HG03066 (cell line): ENCODE measurements at regions not wholly inside any gene's neighbourhood (a gene's known extent, or its start where the extent isn't known, plus 50 kb on each side); places are given as distances from the start of the nearest gene placed in this dataset.
"Not testable (repeated sequence)": the region's sequence is repeated elsewhere in the genome, so short reads cannot be mapped to it uniquely, and the experiment has no call there.

Experiments
- ATAC-seq: cut with Tn5 transposase; IDR thresholded peaks from one replicate; pipeline ENCODE4 v1.9.1; 2021; ENCODE audit warnings: low read depth; ENCODE audit not compliant: unreplicated experiment

- no peak for ATAC-seq
These were observed 166.8 kb upstream of the CARMIL1 start for GRCh38 chr6:25112322-25112773.

GRCh38 chr6:25113436-25113835 is 165.7 kb upstream of the CARMIL1 start:
- no peak for ATAC-seq

DNA sequence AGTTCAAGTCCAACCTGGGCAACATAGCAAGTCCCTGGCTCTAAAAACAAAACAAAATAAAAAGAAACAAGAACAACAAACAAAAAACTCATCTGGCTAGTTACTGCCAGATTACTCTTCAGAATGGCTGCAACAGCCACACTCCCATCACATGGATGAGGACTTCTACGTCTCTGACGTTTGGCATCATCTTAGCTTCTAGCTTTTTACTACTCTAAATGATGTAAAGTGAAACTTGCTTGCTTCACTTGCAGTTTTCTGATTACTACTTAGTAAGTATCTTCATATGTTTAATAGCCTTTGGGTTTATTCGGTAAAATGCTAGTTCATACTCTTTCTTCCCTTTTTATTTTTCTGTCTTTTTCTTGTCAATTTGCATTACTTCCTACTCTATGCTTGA is 161.1 kb upstream of the CARMIL1 start:
- no peak for ATAC-seq

GRCh38 chr6:25121186-25121585 is 158.0 kb upstream of the CARMIL1 start:
- ATAC-seq = no peak

- ATAC-seq = no peak
These were observed 157.2 kb upstream of the CARMIL1 start for GRCh38 chr6:25122001-25122400.

- no peak for ATAC-seq
These were observed 156.4 kb upstream of the CARMIL1 start for GRCh38 chr6:25122622-25123237.

DNA sequence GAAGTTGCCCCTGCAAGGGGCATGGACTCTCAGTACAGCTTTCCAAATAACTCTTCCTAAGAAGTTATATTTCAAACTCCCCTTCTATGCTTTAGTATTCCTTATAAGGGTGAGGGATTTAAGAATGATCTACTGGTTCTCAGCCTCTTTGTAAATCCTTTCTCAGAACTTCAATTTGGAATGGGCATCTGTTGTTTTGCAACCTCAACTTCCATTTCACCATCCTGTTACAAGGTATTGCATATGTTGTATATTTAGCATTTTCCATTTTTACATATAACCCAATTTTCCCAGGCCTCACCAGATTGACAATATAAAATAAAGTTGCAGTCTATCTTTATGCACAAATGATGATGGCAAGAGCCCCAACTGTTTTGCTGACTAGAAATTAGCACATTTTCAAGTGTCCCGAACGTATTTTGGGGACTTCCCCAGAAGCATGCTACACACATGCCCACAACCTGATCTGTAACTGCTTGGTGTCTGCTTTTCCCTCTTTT is 154.9 kb upstream of the CARMIL1 start:
- no peak for ATAC-seq

DNA sequence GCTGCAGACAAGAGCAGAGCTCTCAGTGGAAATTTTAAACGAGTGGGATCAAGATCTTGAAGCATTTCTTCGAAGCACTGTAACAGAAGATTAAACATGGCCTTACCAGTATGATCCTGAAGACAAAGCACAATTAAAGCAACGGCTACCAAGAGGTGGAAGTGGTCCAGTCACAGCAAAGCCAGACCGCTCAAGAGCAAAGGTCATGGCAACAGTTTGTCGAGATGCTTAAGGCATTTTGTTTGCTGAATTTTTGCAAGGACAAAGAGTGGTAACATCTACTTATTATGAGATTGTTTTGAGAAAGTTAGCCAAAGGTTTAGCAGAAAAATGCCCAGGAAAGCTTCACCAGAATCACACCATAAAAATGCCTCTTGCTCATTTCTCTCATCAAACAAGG is 153.4 kb upstream of the CARMIL1 start:
- no peak for ATAC-seq

GRCh38 chr6:25127076-25127837 is 151.9 kb upstream of the CARMIL1 start:
- ATAC-seq = no peak

- no peak for ATAC-seq
These were observed 148.7 kb upstream of the CARMIL1 start for GRCh38 chr6:25130518-25130917.

GRCh38 chr6:25132934-25133333 is 146.2 kb upstream of the CARMIL1 start:
- ATAC-seq = no peak

- ATAC-seq = no peak
These were observed 145.6 kb upstream of the CARMIL1 start for GRCh38 chr6:25133568-25133967.

DNA sequence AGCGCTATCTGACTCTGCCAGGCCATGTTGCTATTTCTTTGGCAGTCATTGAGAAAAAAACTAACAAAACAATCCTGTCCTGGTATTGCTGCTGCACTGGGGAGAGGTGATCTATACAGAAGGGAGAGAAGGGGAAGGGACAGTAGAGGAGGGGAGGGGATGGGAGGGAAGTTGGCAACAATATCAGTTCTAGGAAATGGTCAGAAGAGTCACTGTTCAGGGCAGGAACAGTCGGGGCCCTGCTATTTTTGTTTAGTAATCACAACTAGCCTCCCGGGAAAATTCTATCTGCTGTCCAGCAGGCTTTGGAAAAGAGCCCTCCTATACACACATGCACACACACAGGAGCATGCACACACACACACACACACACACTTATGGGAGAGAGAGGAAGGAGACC is 142.3 kb upstream of the CARMIL1 start:
- no peak for ATAC-seq

GRCh38 chr6:25137480-25137879 is 141.7 kb upstream of the CARMIL1 start:
- ATAC-seq = no peak

- ATAC-seq = peak; percentile 50
These were observed 141.3 kb upstream of the CARMIL1 start for GRCh38 chr6:25137916-25138232.

DNA sequence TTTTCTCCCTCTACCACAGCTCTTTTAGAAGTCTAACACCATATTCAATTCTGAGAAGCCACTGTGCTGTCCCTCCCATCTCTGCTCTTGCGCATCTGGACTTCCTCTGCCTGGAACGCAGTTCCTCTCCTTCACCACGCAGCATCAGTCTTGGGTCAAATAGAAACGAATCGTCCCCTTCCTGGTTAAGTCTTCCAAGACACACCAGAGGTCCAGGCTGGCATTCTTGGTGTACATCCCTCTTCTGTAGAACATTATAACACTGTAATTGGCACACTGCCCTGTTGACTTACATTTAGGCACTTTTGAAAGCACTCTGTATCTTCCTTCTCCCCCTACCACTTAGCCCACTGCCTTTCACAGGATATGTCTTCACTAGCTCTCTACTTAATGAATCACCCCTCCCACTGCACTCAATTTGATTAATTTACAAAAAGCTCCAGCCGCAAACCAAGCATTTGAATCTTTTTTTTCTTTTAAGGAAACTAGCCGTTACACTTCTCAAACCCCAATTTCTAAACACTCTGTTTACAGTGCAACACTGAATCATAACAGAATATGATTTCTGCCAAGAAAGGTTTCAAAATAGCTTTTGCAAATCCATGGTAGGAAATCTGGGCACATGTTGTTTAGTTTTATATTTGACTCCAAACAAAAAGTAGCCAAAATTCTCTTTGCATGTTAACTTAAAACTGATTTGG is 140.8 kb upstream of the CARMIL1 start:
- peak; percentile 91 for ATAC-seq

DNA sequence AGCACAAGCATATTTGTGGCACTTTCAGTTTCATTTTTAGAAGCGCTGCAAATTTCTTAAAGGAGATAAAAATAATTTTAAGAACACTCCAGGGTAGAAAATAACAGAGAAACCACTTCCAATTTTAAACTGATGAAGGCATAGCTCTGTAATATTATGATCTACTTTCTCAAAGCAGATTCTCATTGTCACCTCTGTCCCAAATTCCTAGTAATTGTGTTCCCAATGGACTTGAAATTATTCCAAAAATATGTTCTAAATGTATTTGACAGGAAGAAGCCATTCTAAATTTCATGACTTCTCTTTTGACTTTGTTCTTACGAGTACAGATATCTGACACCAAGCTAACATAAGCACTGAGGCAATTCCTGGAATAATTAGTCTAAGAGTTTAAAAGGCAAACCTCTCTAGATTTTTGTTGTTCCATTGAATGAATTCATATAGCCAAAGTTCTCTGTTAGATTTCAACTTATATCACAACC is 140.2 kb upstream of the CARMIL1 start:
- ATAC-seq = peak; percentile 9

DNA sequence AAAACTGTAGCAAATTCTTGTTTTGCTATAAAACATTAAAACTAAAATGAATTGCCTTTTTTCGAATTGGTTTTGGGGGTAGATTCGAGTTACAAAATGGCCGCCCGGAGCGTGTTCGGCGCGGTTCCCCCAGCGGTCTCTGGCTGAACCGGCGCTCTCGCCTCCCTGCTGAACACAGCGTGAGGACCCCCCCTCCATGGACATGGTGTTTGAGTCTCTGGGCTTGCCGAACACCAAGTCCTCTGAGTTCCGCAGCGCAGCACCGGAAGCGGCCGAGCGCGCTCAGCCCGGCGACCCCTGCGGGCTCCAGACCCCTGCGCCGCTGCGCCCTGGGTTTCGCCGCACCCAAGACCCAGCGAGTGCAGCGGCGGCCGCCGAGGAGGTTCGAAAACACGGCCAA is 139.6 kb upstream of the CARMIL1 start:
- not testable (repeated sequence) for ATAC-seq

- no peak for ATAC-seq
These were observed 136.7 kb upstream of the CARMIL1 start for GRCh38 chr6:25142506-25142905.

- ATAC-seq = no peak
These were observed 134.3 kb upstream of the CARMIL1 start for GRCh38 chr6:25144919-25145318.

DNA sequence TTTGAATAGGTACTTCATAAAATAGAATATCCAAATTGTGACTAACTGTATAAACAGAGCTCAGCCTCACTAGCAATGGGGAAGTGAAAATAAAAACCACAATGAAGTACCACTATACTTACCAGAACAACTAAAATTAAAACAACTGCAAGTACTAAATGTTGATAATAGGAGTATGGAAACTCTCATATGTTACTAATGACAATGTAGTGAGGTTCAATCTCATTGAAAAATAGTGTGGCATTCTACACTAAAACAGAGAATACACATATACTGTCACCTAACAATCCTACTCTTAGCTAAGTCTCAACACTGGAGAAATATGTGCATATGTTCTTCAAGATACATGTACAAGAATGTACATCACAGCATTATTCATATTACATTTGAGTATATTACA is 132.0 kb upstream of the CARMIL1 start:
- peak; percentile 98 for ATAC-seq
